K562 (cell line): ENCODE measurements at regions not wholly inside any gene's neighbourhood (a gene's known extent, or its start where the extent isn't known, plus 50 kb on each side); places are given as distances from the start of the nearest gene placed in this dataset.

Experiments
- GABPB1 ChIP-seq: sonication (generic); formaldehyde crosslinking; IDR thresholded peaks from 2 replicates; pipeline ENCODE4 v1.8.0; 2022; ENCODE audit warnings: mild to moderate bottlenecking, missing genetic modification reagents
- KDM1A ChIP-seq, 2 experiments: fragments of 450-650 bp; IDR thresholded peaks; 2 replicates each; pipeline ENCODE4 v1.6.1; 2016; ENCODE audit warnings: mild to moderate bottlenecking in 2 of 2
- NR0B1 ChIP-seq: fragments of 450-650 bp; IDR thresholded peaks from one replicate; pipeline ENCODE4 v1.6.1; 2018; ENCODE audit warnings: mild to moderate bottlenecking, moderate library complexity; ENCODE audit not compliant: partially characterized antibody
- SMARCC2 ChIP-seq: fragments of 450-650 bp; IDR thresholded peaks from 2 replicates; pipeline ENCODE4 v1.6.1; 2017; ENCODE audit warnings: antibody characterized with exemption, moderate library complexity, mild to moderate bottlenecking, low read depth
- U2AF1 ChIP-seq: fragments of 200-400 bp; formaldehyde crosslinking; optimal IDR thresholded peaks from 2 replicates; pipeline ENCODE3; 2017; ENCODE audit warnings: mild to moderate bottlenecking, low read depth, low read length, moderate library complexity
- ZKSCAN3 ChIP-seq: fragments of 250-450 bp; sonication (Bioruptor Pico); IDR thresholded peaks from 2 replicates; pipeline ENCODE4 v1.4.0; 2020
- ZNF124 ChIP-seq: sonication (generic); formaldehyde crosslinking; IDR thresholded peaks from 2 replicates; pipeline ENCODE4 v1.8.1; 2022; ENCODE audit warnings: missing genetic modification reagents
- TF ChIP-seq, protein P1 (sequence below): fragments of 250-450 bp; sonication (Bioruptor Pico); IDR thresholded peaks from 2 replicates; pipeline ENCODE4 v1.5.1; 2021; ENCODE audit warnings: mild to moderate bottlenecking
- TF ChIP-seq, protein P2 (sequence below), 3 experiments: IDR thresholded peaks in 2 of 3; conservative IDR thresholded peaks in 1 of 3; 2 replicates each; pipeline ENCODE4 v1.5.1; 2011 to 2012; ENCODE audit warnings: low read length in 3 of 3, mild to moderate bottlenecking in 3 of 3, control low read depth in 2 of 3, improper control_type of control experiment in 1 of 3, inconsistent platforms in 1 of 3, low read depth in 1 of 3, mixed read lengths in 1 of 3, moderate library complexity in 1 of 3; ENCODE audit not compliant: insufficient read depth in 2 of 3

DNA sequence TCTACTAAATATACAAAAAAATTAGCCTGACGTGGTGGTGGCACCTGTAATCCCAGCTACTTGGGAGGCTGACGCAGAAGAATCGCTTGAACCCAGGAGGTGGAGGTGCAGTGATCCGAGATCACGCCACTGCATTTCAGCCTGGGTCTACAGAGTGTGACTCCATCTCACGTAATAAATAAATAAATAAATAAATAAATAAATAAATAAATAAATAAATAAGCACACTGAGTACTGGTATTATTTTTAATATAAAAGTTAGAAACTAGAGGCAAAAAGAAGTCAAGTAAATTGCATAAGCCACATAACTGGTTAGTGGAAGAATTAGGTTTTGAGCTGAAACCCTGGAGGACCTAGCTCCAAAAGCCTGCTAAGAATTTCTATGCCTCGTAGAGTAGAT, 1262.7 kb upstream of the PABPC4L start:
- TF ChIP-seq, protein P1, sequence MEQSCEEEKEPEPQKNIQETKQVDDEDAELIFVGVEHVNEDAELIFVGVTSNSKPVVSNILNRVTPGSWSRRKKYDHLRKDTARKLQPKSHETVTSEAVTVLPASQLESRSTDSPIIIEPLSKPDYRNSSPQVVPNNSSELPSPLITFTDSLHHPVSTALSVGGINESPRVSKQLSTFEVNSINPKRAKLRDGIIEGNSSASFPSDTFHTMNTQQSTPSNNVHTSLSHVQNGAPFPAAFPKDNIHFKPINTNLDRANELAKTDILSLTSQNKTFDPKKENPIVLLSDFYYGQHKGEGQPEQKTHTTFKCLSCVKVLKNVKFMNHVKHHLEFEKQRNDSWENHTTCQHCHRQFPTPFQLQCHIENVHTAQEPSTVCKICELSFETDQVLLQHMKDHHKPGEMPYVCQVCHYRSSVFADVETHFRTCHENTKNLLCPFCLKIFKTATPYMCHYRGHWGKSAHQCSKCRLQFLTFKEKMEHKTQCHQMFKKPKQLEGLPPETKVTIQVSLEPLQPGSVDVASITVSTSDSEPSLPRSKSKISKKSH (CRISPR knock-in tag), result no peak
- TF ChIP-seq ZKSCAN3 (CRISPR knock-in tag) (no peak), KDM1A (IDR thresholded peaks at IDR 0.05) (no peak), ZNF124 (no peak), U2AF1 (no peak), NR0B1 (no peak), SMARCC2 (no peak), GABPB1 (CRISPR knock-in tag) (no peak)
- TF ChIP-seq, protein P2, sequence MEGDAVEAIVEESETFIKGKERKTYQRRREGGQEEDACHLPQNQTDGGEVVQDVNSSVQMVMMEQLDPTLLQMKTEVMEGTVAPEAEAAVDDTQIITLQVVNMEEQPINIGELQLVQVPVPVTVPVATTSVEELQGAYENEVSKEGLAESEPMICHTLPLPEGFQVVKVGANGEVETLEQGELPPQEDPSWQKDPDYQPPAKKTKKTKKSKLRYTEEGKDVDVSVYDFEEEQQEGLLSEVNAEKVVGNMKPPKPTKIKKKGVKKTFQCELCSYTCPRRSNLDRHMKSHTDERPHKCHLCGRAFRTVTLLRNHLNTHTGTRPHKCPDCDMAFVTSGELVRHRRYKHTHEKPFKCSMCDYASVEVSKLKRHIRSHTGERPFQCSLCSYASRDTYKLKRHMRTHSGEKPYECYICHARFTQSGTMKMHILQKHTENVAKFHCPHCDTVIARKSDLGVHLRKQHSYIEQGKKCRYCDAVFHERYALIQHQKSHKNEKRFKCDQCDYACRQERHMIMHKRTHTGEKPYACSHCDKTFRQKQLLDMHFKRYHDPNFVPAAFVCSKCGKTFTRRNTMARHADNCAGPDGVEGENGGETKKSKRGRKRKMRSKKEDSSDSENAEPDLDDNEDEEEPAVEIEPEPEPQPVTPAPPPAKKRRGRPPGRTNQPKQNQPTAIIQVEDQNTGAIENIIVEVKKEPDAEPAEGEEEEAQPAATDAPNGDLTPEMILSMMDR (IDR thresholded peaks at IDR 0.05 in 2 of 3, conservative IDR thresholded peaks at IDR 0.05 in 1 of 3; ENCODE audit: insufficient read depth in 2 of 3, low read depth in 1 of 3, low read length in 3 of 3), result no peak
